Spleen (tissue), 7 donors: ENCODE measurements at regions not wholly inside any gene's neighbourhood (a gene's known extent, or its start where the extent isn't known, plus 50 kb on each side); places are given as distances from the start of the nearest gene placed in this dataset.

Experiments used
- POLR2A ChIP-seq, 3 donors: fragments of 450-650 bp; IDR thresholded peaks; one replicate each; pipeline ENCODE4 v1.5.1; 2017; ENCODE audit warnings: antibody characterized with exemption in 3 of 3, mild to moderate bottlenecking in 1 of 3
- TF ChIP-seq, protein P1 (sequence below), 11 experiments: fragments of 200-600 bp in 7 of 11; fragments of 450-650 bp in 4 of 11; sonication (generic) in 4 of 11; IDR thresholded peaks in 8 of 11; conservative IDR thresholded peaks in 3 of 11; 1 replicate in 7 of 11; 2 replicates in 4 of 11; pipeline versions ENCODE4 v1.4.0 to v1.8.0; 2016 to 2021; ENCODE audit warnings: antibody characterized with exemption in 11 of 11, inconsistent platforms in 4 of 11, mild to moderate bottlenecking in 1 of 11
- donor health status: DM: no; HTN: no; CAD: no; lungs with moderate emphysema.
- donor health status: DM: no; HTN: no; CAD: no.
- donor health status: DM: no; HTN: no; CAD: no.

DNA sequence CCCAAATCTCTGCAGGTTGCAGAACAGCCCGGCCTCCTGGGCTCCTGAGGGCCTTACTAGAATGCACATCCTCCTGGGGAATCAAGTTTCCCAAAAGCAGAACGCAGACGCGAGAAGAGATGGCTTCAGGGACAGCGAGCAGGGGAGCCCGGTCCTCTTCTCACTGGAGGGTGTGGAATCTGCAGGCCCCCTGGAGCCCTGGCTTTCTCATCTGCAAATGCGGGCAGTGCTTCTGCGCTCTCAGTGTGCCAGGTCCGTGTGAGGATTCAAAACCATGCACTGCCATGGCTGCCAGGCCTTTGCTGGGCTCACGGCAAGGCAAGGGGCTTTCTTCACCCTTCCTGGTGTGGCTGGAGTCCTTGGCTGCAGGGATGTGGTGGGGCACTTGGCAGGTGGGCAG lies 330.9 kb upstream of the MKI67 start:
- TF ChIP-seq, protein P1, sequence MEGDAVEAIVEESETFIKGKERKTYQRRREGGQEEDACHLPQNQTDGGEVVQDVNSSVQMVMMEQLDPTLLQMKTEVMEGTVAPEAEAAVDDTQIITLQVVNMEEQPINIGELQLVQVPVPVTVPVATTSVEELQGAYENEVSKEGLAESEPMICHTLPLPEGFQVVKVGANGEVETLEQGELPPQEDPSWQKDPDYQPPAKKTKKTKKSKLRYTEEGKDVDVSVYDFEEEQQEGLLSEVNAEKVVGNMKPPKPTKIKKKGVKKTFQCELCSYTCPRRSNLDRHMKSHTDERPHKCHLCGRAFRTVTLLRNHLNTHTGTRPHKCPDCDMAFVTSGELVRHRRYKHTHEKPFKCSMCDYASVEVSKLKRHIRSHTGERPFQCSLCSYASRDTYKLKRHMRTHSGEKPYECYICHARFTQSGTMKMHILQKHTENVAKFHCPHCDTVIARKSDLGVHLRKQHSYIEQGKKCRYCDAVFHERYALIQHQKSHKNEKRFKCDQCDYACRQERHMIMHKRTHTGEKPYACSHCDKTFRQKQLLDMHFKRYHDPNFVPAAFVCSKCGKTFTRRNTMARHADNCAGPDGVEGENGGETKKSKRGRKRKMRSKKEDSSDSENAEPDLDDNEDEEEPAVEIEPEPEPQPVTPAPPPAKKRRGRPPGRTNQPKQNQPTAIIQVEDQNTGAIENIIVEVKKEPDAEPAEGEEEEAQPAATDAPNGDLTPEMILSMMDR (IDR thresholded peaks at IDR 0.05 in 8 of 11, conservative IDR thresholded peaks at IDR 0.05 in 3 of 11) = no peak
- TF ChIP-seq POLR2A (IDR thresholded peaks at IDR 0.05) = no peak
